ENCODE measurements at regions not wholly inside any gene's neighbourhood (a gene's known extent, or its start where the extent isn't known, plus 50 kb on each side); places are given as distances from the start of the nearest gene placed in this dataset.

GRCh38 chr12:115619889-115620288 is 657.6 kb downstream of the MED13L start:
- TF ChIP-seq EZH2 (IDR thresholded peaks at IDR 0.05; ENCODE audit: insufficient read depth, poor library complexity, severe bottlenecking) (no peak), EZH2phosphoT487 (IDR thresholded peaks at IDR 0.05; ENCODE audit: insufficient read depth, low read depth) (no peak)

Measured in GM23248 (cell line).